GM18507 (cell line): ENCODE measurements at regions not wholly inside any gene's neighbourhood (a gene's known extent, or its start where the extent isn't known, plus 50 kb on each side); places are given as distances from the start of the nearest gene placed in this dataset.

Experiments
- DNase-seq: peaks from one replicate; pipeline ENCODE4 v3.0.0; 2011; ENCODE audit warnings: low read depth; ENCODE audit not compliant: insufficient read length; ENCODE audit errors: extremely low spot score
- FAIRE-seq: peaks from 2 replicates; lab custom pipeline; 2011; peaks lifted over from hg19 to GRCh38; lab: Jason Lieb, UNC

DNA sequence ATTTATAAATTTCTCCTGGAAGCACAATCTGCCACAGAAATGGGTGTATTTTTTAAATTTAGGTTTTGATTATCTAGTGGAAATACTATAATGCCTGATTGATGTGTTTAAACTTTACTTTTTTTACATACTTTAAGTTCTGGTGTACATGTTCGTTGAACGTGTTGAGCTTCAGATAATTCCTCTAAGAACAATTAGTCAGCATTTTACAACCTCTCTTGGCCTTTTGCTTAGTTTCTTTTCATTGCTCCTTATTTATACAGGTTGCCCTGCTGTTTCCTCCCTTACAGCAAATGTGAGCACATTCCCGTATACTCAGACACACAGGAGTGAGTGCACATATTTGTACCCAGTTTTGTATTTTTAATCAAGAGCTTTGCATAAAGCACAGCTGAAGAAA lies 1038.9 kb downstream of the BRINP3 start:
- FAIRE-seq: no peak
- no peak for DNase-seq

DNA sequence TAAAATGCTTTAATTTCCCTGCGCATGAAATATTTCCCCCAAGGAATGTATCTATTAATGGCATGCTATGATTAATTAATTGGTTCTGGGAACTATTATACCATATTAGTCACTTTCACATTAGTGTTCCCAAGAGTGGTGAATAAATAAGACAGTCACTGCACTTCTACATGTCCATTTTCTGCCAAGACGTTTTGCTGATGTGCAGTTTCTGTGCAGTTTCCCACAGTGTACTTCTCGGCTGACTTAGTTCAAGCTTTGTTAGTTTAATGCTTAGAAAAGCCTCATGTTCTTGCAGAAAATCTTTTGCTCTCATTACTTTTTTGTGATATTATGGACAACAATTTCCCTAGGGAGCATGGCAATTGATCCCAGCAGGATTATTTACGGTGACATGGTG lies 1014.5 kb downstream of the BRINP3 start:
- no peak for FAIRE-seq
- DNase-seq: no peak

DNA sequence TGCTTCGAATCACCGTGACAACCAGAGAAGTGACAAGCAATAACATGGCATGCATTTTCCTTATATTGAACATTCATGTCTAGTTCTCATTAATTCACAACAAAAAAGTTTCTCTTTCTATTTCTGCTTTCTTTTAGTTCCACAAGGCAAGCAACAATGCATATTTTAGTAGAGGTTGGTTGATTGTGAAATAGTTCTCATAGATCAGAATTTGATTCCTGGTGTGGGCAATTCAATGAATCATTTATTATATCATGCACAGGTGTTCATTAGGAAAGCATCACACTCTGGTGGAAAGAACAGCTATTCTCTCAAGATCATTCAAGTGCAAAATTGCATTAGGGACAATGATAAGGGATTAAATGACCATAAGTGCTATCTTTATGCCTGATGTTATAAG lies 980.9 kb downstream of the BRINP3 start:
- DNase-seq: no peak
- FAIRE-seq: no peak

DNA sequence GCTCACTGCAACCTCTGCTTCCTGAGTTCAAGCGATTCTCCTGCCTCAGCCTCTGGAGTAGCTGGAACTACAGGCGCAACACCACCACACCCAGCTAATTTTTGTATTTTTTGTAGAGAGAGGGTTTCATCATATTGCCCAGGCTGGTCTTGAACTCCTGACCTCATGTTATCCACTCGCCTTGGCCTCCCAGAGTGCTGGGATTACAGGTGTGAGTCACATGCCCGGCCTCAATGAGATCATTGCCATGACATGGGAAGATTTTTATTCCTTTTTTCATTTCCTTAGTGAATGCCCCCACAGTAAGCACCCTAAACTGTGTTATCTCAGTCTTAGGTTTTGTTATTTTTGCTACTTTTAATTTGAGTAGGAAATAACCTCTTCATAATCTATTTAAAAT lies 977.9 kb downstream of the BRINP3 start:
- DNase-seq (no peak), FAIRE-seq (no peak)

DNA sequence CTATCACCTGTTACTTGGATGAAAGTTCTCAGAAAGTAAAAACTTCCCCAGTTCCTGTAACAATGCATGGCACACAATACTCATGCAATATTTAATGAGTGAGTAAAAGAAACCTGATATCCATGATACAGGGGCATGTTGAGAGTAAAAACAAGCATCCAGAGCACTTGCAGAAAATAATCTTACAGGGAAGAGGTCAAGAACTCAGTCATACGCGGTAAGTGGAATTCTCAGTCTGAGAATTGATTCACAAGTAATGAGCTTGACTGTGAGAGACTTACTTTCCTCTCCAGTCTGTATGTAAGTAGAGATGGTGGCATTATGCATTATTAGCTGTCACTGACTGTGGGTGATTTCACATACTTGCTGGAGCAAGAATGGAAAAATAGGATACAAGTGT lies 976.9 kb downstream of the BRINP3 start:
- FAIRE-seq (no peak), DNase-seq (no peak)

DNA sequence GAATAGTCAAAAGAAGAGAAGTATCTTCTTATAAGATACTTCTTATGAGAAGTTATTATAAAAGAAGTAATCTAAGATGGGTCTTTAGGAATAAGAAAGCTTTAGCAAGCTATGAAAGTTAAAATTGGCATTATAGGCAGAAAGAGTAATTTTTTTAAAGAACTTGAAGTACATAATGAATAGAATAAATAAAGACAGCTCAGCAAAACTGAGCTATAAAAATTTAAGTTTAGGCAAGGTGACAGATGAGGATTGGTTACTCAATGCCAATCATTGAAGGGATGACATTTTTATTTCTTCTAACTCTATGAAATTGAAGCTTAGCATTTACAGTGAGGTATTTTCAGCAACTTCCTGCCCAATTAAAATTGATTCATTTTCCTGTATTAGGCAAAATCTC lies 966.8 kb downstream of the BRINP3 start:
- DNase-seq (no peak), FAIRE-seq (no peak)

DNA sequence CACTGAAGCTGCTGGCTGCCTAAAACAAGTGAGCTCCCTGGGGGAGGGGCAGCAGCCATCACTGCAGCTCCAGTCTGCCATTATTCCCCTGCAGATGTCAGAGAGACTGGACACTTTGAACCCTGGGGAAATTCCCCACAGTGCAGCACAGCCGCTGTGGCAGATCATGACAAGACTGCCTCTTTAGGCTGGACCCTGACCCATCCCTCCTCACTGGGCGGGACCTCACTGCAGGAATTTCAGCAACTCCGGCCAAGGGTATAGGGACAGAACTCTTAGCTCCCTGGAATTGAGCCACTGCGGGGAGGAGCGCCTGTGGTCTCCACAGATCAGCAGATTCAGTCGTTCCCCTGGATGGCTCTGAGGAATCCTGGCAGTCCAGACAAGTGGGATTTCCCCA lies 964.6 kb downstream of the BRINP3 start:
- FAIRE-seq: no peak
- DNase-seq: no peak

DNA sequence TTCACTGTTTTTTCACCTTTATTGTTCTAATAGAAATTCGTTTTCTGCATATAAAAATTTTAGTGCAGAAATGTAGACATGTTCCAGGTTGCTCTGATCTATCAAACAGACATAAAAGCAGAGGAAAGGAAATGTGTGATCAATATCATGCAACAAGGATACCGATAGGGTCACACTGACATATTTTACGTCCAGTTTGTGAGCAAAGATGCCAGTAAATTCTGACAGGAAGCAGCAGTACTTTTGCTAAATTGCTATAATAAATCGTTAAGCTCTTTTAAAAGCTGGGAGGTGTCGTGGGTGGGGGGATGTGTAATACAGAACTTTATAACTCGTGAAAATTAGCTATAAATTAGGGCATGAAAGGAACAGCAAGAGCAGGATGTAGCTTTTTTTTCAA lies 955.2 kb downstream of the BRINP3 start:
- DNase-seq (no peak), FAIRE-seq (no peak)

DNA sequence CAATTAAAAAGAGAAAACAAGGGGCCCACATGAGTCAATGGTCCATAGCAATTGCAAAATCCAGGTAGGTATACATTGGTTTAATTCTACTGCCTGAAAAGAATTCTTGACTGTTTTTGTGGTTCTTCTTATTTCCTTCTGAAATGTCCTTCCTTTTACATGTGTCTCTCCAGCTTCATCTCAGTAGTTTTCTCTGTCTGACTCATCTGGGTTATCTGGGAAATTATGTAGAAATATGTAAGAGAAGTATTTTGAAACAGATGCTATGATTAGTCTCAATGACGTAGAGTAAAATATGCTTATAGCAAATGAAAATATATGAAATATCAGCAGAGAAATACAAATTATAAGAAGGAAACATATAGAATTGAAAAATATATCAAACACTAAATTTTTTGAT lies 953.2 kb downstream of the BRINP3 start:
- FAIRE-seq (no peak), DNase-seq (no peak)

DNA sequence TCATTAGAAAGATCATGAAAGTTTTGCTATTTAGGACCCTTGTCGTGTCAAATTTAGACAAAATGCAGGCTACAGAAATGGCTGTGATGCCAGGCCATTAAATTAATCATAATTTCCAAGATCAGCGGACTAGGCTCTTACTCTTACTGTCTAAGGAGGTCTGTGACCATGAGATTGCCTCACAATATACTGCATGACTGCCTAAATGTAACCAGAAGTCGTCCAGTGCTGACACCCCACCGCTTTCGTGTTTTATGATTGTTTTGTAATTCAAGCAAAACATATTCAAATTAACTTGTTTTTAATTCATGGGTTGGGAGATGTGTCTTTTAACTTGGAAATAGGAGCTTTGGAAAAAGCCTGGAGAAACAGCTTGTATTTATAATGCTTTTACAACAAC lies 947.5 kb downstream of the BRINP3 start:
- no peak for FAIRE-seq
- no peak for DNase-seq

DNA sequence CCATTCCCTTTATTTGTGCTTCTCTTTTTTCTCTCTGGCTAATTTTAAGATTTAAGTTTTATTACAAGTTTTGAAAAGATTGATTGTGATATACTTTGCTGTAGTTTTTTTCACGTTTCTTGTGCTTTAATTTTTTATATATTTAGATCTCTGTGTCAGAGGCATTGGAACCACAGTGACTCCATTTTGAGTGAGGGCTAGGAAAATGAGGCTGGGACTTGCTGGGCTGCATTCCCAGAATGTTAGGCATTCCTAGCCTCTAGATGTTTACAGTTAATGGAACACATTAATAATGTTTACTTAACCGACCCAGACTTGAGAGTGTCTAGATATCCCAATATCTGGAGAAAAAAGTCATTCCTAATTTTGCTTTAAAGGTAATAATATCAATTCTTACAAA lies 939.4 kb downstream of the BRINP3 start:
- FAIRE-seq (no peak), DNase-seq (no peak)

DNA sequence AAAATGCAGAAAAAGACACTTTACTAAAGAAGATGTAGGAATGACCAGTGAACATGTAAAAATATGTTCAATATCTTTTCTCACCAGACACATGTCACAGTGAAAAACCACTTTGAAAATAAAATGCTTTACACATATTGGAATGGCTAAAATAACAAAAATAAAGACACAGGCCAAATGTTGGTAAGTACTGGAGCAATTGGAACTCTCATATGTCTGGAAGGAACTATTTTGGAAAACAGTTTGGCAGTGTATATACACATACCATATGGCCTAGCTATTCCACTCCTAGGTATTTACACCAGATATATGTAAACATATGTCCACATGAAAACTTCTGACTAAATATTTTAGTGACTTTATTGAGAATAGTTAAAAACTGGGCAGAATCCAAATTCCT lies 927.2 kb downstream of the BRINP3 start:
- no peak for DNase-seq

DNA sequence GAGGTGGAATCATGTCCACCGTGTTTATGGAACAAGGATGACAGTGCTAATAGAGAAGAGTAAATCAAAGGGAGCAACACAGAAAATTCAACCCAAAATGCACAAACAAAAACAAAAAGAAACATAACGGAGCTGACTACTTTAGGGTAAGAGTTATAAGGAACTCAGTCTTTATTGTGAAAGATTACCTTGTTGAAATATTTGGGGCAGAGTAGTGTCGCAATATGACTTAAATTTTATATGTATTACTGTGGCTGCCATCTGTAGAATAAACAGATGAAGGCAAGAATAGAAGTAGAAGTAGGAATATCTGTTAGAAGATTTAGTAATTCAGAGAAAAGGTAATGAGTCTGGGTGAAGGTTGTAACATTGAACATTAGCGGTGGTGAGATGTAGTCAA lies 913.9 kb downstream of the BRINP3 start:
- DNase-seq (no peak), FAIRE-seq (no peak)

More for the DNA sequence above, 927.2 kb downstream of the BRINP3 start:
- no peak for FAIRE-seq

DNA sequence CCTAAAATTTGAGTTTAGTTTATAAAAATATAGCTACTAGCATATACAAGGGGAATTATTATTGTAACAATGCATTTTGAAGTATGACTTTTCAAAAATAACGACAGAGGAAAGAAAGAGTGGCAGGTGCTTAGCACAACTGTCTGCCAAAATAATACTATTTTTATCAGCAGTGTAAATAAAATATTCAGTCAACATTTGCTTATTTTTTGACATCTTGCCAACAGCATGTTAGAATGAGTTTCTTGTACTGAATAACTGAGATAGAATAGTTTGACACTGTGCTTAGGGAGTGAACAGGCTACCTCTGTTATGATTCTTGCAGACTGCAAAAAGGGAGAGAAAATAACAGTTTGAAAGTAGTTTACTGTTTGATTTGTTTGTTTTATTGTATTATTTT lies 909.8 kb downstream of the BRINP3 start:
- FAIRE-seq: no peak
- DNase-seq: no peak

DNA sequence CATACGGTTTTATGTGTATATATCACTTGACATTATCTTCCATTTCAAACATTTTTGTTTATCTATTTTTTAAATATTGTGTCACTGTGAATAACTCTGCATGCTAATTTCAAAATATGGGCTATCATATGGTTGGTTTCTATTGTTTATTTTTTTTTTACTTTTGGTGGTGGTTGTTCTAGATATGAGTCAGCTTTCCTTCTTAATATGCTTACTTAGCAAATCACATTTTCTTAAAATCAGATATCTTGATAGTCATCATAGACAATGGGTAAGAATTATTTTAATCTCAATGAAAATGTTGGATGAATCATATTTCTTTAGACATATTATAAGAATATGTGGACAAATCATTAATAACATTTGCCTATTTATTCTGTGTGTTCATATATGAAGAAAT lies 881.5 kb downstream of the BRINP3 start:
- no peak for DNase-seq
- no peak for FAIRE-seq

DNA sequence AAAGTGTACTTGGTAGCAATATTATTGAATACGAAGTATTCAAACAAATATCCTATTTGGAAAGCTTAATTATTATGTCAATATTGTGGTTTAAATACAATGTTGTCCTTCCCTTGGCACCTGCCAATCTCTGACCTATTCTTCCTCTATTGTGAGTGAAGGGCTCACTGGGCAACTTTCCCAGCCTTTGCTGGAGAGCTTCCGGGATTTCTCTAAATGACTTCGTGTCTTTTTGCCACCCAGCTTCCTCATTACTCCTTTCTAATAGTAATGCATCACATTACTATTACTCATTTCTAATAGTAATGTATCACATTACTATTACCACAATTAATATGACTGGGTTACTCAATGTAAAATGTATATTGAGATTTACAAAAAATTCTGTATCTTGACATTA lies 880.6 kb downstream of the BRINP3 start:
- no peak for FAIRE-seq
- DNase-seq: no peak

DNA sequence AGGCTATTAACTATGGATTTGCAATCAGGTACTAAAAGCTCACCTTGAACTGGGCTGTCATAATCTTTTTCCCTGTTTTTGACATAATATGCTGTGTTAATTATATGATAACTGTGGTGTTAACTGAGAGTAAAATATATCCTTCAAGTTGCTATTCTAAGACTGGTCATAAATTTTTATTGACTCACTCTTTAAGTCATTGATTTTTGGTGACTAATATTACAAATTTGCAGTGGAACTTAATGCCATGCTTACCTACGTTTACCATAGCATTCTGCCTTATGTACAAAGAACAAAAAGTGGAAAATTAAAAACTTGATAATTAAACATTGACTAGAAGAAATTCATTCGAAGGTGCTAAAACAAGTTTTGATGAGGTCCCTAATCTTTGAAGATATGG lies 872.4 kb downstream of the BRINP3 start:
- FAIRE-seq (no peak), DNase-seq (no peak)

DNA sequence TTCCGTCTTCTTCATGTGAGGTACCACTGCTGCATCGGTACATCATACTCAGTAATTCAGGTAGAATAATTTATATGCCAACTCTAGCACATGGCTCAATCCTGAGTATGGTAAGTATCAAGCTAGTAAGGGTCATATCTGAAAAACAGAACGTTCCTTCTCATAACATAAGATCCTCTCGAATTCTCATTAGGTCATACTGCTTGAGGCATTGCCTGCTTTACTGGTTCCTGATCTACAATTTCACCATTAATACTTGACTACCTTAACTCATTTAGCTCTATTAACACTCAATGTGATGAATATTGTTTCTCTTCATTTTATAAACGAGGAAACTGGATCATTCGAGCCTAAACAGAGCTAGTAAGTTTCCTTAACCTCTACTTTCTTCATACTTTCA lies 871.6 kb downstream of the BRINP3 start:
- FAIRE-seq (no peak), DNase-seq (no peak)

DNA sequence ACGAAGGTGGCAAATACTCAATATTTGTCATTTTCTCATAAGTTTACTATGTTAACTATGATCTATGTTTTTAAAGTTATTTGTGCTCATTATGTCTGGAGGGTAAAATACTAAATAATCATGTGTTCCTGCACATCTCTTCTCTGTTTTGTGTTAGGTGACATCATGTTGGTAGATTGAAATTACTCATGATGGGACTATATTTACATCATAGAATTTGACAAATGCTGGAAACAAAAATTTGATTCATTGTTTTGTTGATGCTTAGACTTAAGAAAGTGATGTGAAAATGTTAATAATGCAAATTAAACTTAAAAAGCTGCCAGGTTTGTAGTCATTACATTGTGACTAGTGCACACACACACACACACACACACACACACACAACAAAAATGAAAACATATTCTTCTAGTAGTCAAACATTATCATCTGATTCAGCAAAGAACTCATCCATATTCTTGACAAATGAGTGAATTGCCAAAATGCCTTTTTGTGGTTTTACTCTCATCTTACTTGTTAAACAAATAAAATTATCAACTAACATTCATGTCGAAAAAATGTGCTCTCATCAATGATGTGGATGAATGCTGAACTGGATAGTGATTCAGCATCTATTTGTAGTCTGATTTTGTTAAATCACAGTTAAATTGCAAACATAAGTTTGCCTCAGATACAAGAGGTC lies 870.7 kb downstream of the BRINP3 start:
- FAIRE-seq (no peak), DNase-seq (no peak)

DNA sequence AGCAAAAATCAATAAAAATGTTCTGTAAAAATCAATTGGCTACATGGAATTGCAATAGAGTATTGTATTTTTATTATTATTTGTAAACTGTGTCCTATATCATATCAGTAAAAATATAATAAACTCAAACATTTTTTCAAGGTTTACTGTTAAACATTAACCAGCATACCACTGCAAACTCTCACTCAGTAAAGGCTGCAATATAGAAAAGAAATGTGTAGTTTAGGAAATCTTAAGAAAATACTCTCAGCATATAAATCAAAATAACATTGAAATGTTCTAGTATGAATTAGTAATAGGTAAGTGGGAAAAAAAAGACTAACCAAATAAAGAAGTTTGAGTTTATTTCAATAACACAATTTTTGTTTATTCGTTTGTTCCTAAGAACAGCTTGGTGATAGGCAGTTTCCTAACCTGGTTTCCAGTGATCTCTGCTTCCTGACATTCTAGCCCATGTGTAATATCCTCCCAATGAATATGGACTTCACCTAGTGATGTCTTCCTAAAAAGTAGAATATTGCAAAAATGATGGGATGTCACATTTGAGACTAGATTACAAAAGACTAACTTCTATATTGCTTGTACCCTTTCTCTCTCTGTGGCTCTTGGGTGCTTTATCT lies 870.1 kb downstream of the BRINP3 start:
- FAIRE-seq (no peak), DNase-seq (no peak)

DNA sequence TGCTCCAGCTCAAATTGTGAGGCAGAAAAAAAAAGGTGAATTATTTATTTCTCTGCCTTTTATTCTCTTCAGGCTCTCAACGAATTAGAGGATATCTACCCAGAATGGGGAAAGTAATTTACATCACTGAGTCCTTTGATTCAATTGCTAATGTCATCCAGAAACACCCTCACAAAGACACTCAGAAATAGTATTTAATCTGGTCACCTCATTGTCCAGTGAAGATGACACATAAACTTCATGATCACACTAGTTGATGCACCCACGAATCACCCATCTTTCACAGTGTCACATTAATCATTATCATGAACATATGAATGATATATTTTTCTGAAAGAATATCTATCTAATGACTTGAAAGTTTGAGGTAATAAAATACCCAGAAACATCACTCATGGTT lies 868.5 kb downstream of the BRINP3 start:
- FAIRE-seq (no peak), DNase-seq (no peak)

DNA sequence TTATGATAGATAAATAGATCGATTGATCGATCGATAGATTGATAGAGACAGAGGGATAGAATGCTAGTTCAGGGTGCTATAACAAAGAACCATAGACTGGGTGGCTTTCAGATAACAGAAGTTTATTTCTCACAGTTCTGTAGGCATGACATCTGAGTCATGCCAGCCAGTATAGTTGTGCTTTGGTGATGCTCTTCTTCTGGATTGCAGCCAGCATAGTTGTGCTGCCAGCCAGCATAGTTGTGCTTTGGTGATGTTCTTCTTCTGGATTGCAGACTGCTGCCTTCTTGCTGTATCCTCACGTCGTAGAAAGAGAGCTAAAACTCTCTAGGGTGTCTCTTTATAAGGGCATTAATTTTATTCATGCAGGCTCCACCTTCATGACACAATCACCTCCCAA lies 860.8 kb downstream of the BRINP3 start:
- FAIRE-seq (no peak), DNase-seq (no peak)
